ENCODE measurements at regions not wholly inside any gene's neighbourhood (a gene's known extent, or its start where the extent isn't known, plus 50 kb on each side); places are given as distances from the start of the nearest gene placed in this dataset.

DNA sequence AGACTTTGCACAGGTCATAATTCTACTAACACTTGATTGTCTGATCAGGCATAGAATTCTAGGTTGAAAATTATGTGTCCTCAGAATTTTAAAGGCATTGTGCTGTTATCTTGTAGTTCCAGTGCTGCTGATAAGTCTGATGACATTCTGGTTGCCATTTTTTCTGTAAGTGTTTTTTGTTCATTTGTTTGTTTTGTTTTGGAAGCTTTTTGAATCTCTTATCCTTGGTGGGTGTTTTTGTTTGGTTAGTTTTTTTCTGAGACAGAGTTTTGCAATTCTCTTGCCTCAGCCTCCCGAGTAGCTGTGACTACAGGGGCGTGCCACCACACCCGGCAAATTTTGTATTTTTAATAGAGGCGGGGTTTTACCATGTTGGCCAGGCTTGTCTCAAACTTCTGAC lies 178.9 kb downstream of the CCDC71L start:
- Histone ChIP-seq H3K9me3 (ENCODE audit: control insufficient read depth in 2 of 3, insufficient read depth in 1 of 3, low read length in 3 of 3) (no peaks in the 10 kb centered on the region), H3K9ac (ENCODE audit: low read length in 3 of 3) (no peak overlapping the region), H3K36me3 (ENCODE audit: control insufficient read depth in 2 of 3, insufficient read depth in 3 of 3, low read length in 3 of 3) (no peaks in the 10 kb centered on the region), H3K4me3 (ENCODE audit: low read length in 3 of 3) (no peak overlapping the region), H3K27me3 (ENCODE audit: control insufficient read depth, insufficient read depth, low read length) (no peaks in the 10 kb centered on the region), H3K27ac (ENCODE audit: low read depth in 2 of 2, low read length in 2 of 2) (no peak overlapping the region), H3K4me1 (ENCODE audit: control insufficient read depth in 2 of 3, insufficient read depth in 2 of 3, low read depth in 1 of 3, low read length in 3 of 3) (peaks cover 4 to 18% (median 15%) of the 10 kb centered on the region in 3 donors)
- intact Hi-C loops (cut with DNase I) = no loop called here
- DNase-seq (no peak), FAIRE-seq (no peak)
- TF ChIP-seq, protein P1, sequence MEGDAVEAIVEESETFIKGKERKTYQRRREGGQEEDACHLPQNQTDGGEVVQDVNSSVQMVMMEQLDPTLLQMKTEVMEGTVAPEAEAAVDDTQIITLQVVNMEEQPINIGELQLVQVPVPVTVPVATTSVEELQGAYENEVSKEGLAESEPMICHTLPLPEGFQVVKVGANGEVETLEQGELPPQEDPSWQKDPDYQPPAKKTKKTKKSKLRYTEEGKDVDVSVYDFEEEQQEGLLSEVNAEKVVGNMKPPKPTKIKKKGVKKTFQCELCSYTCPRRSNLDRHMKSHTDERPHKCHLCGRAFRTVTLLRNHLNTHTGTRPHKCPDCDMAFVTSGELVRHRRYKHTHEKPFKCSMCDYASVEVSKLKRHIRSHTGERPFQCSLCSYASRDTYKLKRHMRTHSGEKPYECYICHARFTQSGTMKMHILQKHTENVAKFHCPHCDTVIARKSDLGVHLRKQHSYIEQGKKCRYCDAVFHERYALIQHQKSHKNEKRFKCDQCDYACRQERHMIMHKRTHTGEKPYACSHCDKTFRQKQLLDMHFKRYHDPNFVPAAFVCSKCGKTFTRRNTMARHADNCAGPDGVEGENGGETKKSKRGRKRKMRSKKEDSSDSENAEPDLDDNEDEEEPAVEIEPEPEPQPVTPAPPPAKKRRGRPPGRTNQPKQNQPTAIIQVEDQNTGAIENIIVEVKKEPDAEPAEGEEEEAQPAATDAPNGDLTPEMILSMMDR (IDR thresholded peaks at IDR 0.05; ENCODE audit: borderline replicate concordance, extremely low read depth, insufficient read depth) = no peak

DNA sequence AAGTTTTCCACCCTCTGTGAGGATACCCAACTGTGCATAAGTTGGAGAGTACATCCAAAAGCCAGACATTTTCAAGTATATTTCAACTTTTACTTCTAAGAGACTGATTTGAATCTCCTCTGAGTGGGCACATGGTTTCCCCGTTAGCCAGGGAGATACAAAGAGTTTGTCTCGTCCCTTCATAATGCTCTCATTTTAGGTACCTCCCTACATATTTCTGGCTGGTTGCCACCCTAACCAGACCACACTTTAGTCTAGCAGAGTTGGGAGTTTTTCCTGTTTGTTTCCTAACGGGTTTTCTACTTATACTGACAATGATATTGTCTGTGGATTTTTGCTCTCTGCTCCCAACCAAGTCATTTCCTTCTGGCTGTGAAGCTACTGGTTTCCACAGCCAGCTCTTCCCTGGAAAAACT lies 180.3 kb downstream of the CCDC71L start:
- H3K4me3 ChIP-seq (ENCODE audit: low read length in 3 of 3) = no peak overlapping the region
- H3K4me1 ChIP-seq (ENCODE audit: control insufficient read depth in 2 of 3, insufficient read depth in 2 of 3, low read depth in 1 of 3, low read length in 3 of 3) = peaks cover 0 to 14% (median 10%) of the 10 kb centered on the region in 3 donors
- H3K9ac ChIP-seq (ENCODE audit: low read length in 3 of 3) = no peak overlapping the region
- no peaks in the 10 kb centered on the region for H3K27me3 ChIP-seq (ENCODE audit: control insufficient read depth, insufficient read depth, low read length)
- TF ChIP-seq, protein P1 (IDR thresholded peaks at IDR 0.05; ENCODE audit: borderline replicate concordance, extremely low read depth, insufficient read depth) = no peak
- DNase-seq = no peak
- FAIRE-seq = no peak
- H3K27ac ChIP-seq (ENCODE audit: low read depth in 2 of 2, low read length in 2 of 2) = no peak overlapping the region
- H3K9me3 ChIP-seq (ENCODE audit: control insufficient read depth in 2 of 3, insufficient read depth in 1 of 3, low read length in 3 of 3) = no peaks in the 10 kb centered on the region
- intact Hi-C loops (cut with DNase I) = no loop called here
- H3K36me3 ChIP-seq (ENCODE audit: control insufficient read depth in 2 of 3, insufficient read depth in 3 of 3, low read length in 3 of 3) = no peaks in the 10 kb centered on the region

- no peaks in the 10 kb centered on the region for H3K27me3 ChIP-seq (ENCODE audit: control insufficient read depth, insufficient read depth, low read length)
- TF ChIP-seq, protein P1 (IDR thresholded peaks at IDR 0.05; ENCODE audit: borderline replicate concordance, extremely low read depth, insufficient read depth) = no peak
- intact Hi-C loops (cut with DNase I) = no loop called here
- no peak overlapping the region for H3K9ac ChIP-seq (ENCODE audit: low read length in 3 of 3)
- no peaks in the 10 kb centered on the region for H3K9me3 ChIP-seq (ENCODE audit: control insufficient read depth in 2 of 3, insufficient read depth in 1 of 3, low read length in 3 of 3)
- no peaks in the 10 kb centered on the region for H3K36me3 ChIP-seq (ENCODE audit: control insufficient read depth in 2 of 3, insufficient read depth in 3 of 3, low read length in 3 of 3)
- H3K27ac ChIP-seq (ENCODE audit: low read depth in 2 of 2, low read length in 2 of 2) = no peak overlapping the region
- DNase-seq (no peak), FAIRE-seq (no peak)
- H3K4me3 ChIP-seq (ENCODE audit: low read length in 3 of 3) = no peak overlapping the region
- H3K4me1 ChIP-seq (ENCODE audit: control insufficient read depth in 2 of 3, insufficient read depth in 2 of 3, low read depth in 1 of 3, low read length in 3 of 3) = peaks cover 0 to 10% (median 6%) of the 10 kb centered on the region in 3 donors
Observed at GRCh38 chr7:106480161-106480579, 180.8 kb downstream of the CCDC71L start.

DNA sequence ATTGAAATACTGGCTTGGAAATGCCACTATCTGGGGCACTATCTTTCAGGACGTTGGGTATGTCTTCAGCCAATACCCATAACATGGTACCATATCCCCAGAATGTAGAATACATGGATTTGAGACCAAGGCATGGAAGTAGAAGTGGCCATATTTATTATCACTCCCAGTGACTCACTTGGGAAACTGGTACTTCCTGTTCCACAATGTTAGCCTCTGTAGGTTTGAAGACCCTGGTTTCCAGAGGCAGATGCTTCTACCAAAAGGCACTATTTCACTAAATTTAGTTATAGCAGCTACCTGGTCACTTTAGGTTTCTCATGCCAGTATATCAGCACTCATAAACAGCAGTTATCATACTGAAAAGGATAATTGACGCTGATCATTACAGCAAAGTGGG lies 184.2 kb downstream of the CCDC71L start:
- Histone ChIP-seq H3K4me3 (ENCODE audit: low read length in 3 of 3) (no peak overlapping the region), H3K27me3 (ENCODE audit: control insufficient read depth, insufficient read depth, low read length) (no peaks in the 10 kb centered on the region), H3K9ac (ENCODE audit: low read length in 3 of 3) (no peak overlapping the region), H3K27ac (ENCODE audit: low read depth in 2 of 2, low read length in 2 of 2) (no peak overlapping the region), H3K4me1 (ENCODE audit: control insufficient read depth in 2 of 3, insufficient read depth in 2 of 3, low read depth in 1 of 3, low read length in 3 of 3) (no peaks in the 10 kb centered on the region), H3K9me3 (ENCODE audit: control insufficient read depth in 2 of 3, insufficient read depth in 1 of 3, low read length in 3 of 3) (no peaks in the 10 kb centered on the region), H3K36me3 (ENCODE audit: control insufficient read depth in 2 of 3, insufficient read depth in 3 of 3, low read length in 3 of 3) (no peaks in the 10 kb centered on the region)
- intact Hi-C loops (cut with DNase I) = no loop called here
- FAIRE-seq = no peak
- TF ChIP-seq, protein P1 (IDR thresholded peaks at IDR 0.05; ENCODE audit: borderline replicate concordance, extremely low read depth, insufficient read depth) = no peak
- no peak for DNase-seq
